GM12878 (cell line): ENCODE measurements at regions not wholly inside any gene's neighbourhood (a gene's known extent, or its start where the extent isn't known, plus 50 kb on each side); places are given as distances from the start of the nearest gene placed in this dataset.

Source experiments
- ATAC-seq: fragments of 200-7000 bp; cut with Tn5 transposase; 3 replicates; pipeline ENCODE4 v1.9.1; 2020; ENCODE audit warnings: mild to moderate bottlenecking, moderate library complexity
- BruUV-seq: library from RNA; stranded (reverse); fragments of 400-500 nt; replicated peaks from 2 replicates; lab custom pipeline; 2021; lab: Mats Ljungman, UMichigan
- CTCF ChIA-PET: fragments of 300-600 bp; sonication (Branson Sonifier 250); formaldehyde crosslinking; extraction: SDS; loops from one replicate; lab custom pipeline; 2021; ENCODE audit warnings: inconsistent platforms; lab: Yijun Ruan, JAX
- POLR2A ChIA-PET: fragments of 350-600 bp; formaldehyde crosslinking; extraction: SDS; loops from one replicate; lab custom pipeline; 2021; ENCODE audit warnings: inconsistent platforms; lab: Charles Lee
- RAD21 ChIA-PET: fragments of 300-600 bp; sonication (Branson Sonifier 250); formaldehyde crosslinking; loops from one replicate; lab custom pipeline; 2023; ENCODE audit warnings: antibody characterized with exemption; ENCODE audit not compliant: unreplicated experiment; lab: Charles Lee
- SMC1A ChIA-PET: fragments of 300-600 bp; sonication (Branson Sonifier 250); formaldehyde crosslinking; loops from one replicate; lab custom pipeline; 2023; ENCODE audit not compliant: unreplicated experiment, uncharacterized antibody; lab: Charles Lee
- DNase-seq: peaks from one replicate; pipeline ENCODE4 v3.0.0-alpha.2; 2011; ENCODE audit warnings: low read depth, low spot score
- FAIRE-seq: peaks from 3 replicates; lab custom pipeline; 2011; peaks lifted over from hg19 to GRCh38; lab: Jason Lieb, UNC
- H2AFZ ChIP-seq: 2 replicates; pipeline ENCODE4 v1.6.0; 2011; ENCODE audit warnings: low read depth, low read length, control low read depth; ENCODE audit not compliant: control insufficient read depth
- H3K27ac ChIP-seq: 2 replicates; pipeline ENCODE4 v1.5.1; 2011; ENCODE audit warnings: control low read depth; ENCODE audit not compliant: control insufficient read depth, insufficient read depth
- H3K27me3 ChIP-seq, 2 experiments: replicated peaks in 1 of 2; 2 replicates each; pipeline versions ENCODE4 v1.6.0 to v1.6.1; 2011; ENCODE audit warnings: low read length in 1 of 2; ENCODE audit not compliant: control insufficient read depth in 2 of 2, insufficient read depth in 2 of 2
- H3K36me3 ChIP-seq, 2 experiments: 2 replicates each; pipeline ENCODE4 v1.5.1; 2011; ENCODE audit warnings: low read length in 1 of 2; ENCODE audit not compliant: control insufficient read depth in 2 of 2, insufficient read depth in 2 of 2
- H3K4me1 ChIP-seq: 2 replicates; pipeline ENCODE4 v1.6.1; 2011; ENCODE audit warnings: mild to moderate bottlenecking, low read length, moderate library complexity, mixed read lengths; ENCODE audit not compliant: control insufficient read depth, insufficient read depth
- H3K4me2 ChIP-seq: 2 replicates; pipeline ENCODE4 v1.6.0; 2011; ENCODE audit warnings: control low read depth; ENCODE audit not compliant: control insufficient read depth, insufficient read depth
- H3K4me3 ChIP-seq: fragments of 200-600 bp; sonication (generic); 2 replicates; pipeline ENCODE4 v1.5.1; 2016
- H3K79me2 ChIP-seq: 2 replicates; pipeline ENCODE4 v1.6.0; 2011; ENCODE audit warnings: low read length; ENCODE audit not compliant: control insufficient read depth, insufficient read depth
- H3K9ac ChIP-seq: 2 replicates; pipeline ENCODE4 v1.8.0; 2011; ENCODE audit warnings: low read length, control low read depth, mixed read lengths; ENCODE audit not compliant: control insufficient read depth, insufficient read depth
- H3K9me3 ChIP-seq: replicated peaks from 3 replicates; pipeline ENCODE4 v1.5.1; 2011; ENCODE audit warnings: mild to moderate bottlenecking, low read length; ENCODE audit not compliant: control insufficient read depth, insufficient read depth
- H4K20me1 ChIP-seq: 2 replicates; pipeline ENCODE4 v1.6.0; 2011; ENCODE audit not compliant: control insufficient read depth, insufficient read depth
- ASH2L ChIP-seq: fragments of 300-600, 200-600 bp; sonication (generic); IDR thresholded peaks from 2 replicates; pipeline ENCODE4 v1.6.1; 2017; ENCODE audit warnings: low read depth, mild to moderate bottlenecking, borderline replicate concordance
- ETV6 ChIP-seq, 2 experiments: fragments of 450-650 bp in 1 of 2; IDR thresholded peaks in 1 of 2; conservative IDR thresholded peaks in 1 of 2; 2 replicates each; pipeline ENCODE4 v1.6.1; 2014; ENCODE audit warnings: antibody characterized with exemption in 1 of 2, borderline replicate concordance in 1 of 2, low read depth in 1 of 2, mild to moderate bottlenecking in 1 of 2, moderate library complexity in 1 of 2
- KDM1A ChIP-seq: fragments of 200-600 bp; sonication (generic); IDR thresholded peaks from 2 replicates; pipeline ENCODE4 v1.6.1; 2016; ENCODE audit warnings: borderline replicate concordance
- NBN ChIP-seq: fragments of 450-650 bp; IDR thresholded peaks from 2 replicates; pipeline ENCODE4 v1.6.1; 2016
- SMAD1 ChIP-seq: fragments of 450-650 bp; IDR thresholded peaks from 2 replicates; pipeline ENCODE4 v1.6.1; 2018; ENCODE audit warnings: mild to moderate bottlenecking, low read depth; ENCODE audit not compliant: partially characterized antibody
- SMAD5 ChIP-seq: IDR thresholded peaks from 2 replicates; pipeline ENCODE4 v1.6.1; 2016; ENCODE audit warnings: antibody characterized with exemption, low read depth
- SP1 ChIP-seq: IDR thresholded peaks from one replicate; pipeline ENCODE4 v1.6.1; 2011; ENCODE audit warnings: low read depth, low read length
- SREBF1 ChIP-seq: IDR thresholded peaks from 2 replicates; pipeline ENCODE4 v1.6.1; 2012; ENCODE audit warnings: mild to moderate bottlenecking, low read length
- STAT3 ChIP-seq: IDR thresholded peaks from 2 replicates; pipeline ENCODE4 v1.6.1; 2011; ENCODE audit warnings: low read depth, low read length, improper control_type of control experiment
- TAF1 ChIP-seq: IDR thresholded peaks from 2 replicates; pipeline ENCODE4 v1.6.1; 2011; ENCODE audit warnings: mild to moderate bottlenecking, low read depth, low read length, borderline replicate concordance
- YY1 ChIP-seq: IDR thresholded peaks from 2 replicates; pipeline ENCODE4 v1.6.1; 2011; ENCODE audit warnings: low read depth, mild to moderate bottlenecking, low read length
- WGBS: methylation state at CpG from one replicate; pipeline ENCODE4 v1.1.6; 2016; ENCODE audit warnings: low lambda C conversion rate; ENCODE audit not compliant: insufficient replicate concordance, insufficient coverage; ENCODE audit errors: missing lambda C conversion rate; 5-methylcytosine and 5-hydroxymethylcytosine counted together
- in situ Hi-C: fragments of 300-500 bp; cut with MboI; formaldehyde crosslinking; loops from 9 replicates; pipeline ENCODE4 v1.14.3; 2018; ENCODE audit warnings: mixed read lengths
- intact Hi-C: fragments of 100-400 bp; cut with micrococcal nuclease; formaldehyde crosslinking; loops from one replicate; pipeline ENCODE4 v1.14.2; 2022; ENCODE audit not compliant: unreplicated experiment
- TF ChIP-seq, protein P1 (sequence below): IDR thresholded peaks from 2 replicates; pipeline ENCODE4 v1.6.1; 2012; ENCODE audit warnings: low read depth, low read length, improper control_type of control experiment
- TF ChIP-seq, protein P2 (sequence below): fragments of 450-650 bp; conservative IDR thresholded peaks from 2 replicates; pipeline ENCODE4 v1.6.1; 2017; ENCODE audit warnings: mild to moderate bottlenecking, moderate library complexity
- TF ChIP-seq, protein P3 (sequence below): fragments of 450-650 bp; formaldehyde crosslinking; IDR thresholded peaks from 2 replicates; pipeline ENCODE4 v1.4.0; 2020; ENCODE audit warnings: mild to moderate bottlenecking, moderate library complexity
- TF ChIP-seq, protein P4 (sequence below): fragments of 150-350 bp; IDR thresholded peaks from 2 replicates; pipeline ENCODE4 v1.6.1; 2016; ENCODE audit warnings: low read depth, low read length

DNA sequence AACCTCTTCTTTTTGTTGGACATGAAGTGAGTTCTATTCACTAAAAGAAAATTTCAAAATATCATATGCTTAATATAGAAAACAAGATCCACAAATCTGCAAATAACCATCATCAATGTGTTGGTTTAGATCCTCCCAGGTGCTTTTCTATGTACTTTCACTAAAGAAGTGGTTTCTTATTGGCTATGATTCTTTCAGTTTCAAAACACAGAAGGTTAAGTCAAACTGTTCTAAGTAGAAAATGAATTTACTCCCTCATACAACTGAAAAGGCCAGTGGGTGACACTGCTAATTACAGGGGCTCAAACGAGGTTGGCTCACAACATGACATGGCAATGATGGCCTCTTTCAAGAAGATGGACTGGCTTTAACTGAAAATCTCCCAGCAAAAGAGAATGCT, 111.7 kb downstream of the GALR1 start:
- no peak for DNase-seq
- H3K36me3 ChIP-seq: no peaks in the 10 kb centered on the region
- SMC1A ChIA-PET: no interaction called here
- no peak for FAIRE-seq
- no peak for ATAC-seq
- peaks cover 2% of the 10 kb centered on the region; the same call in 2 of the 3 replicates for H3K9me3 ChIP-seq
- intact Hi-C loops: no loop called here
- no peak overlapping the region for H3K27ac ChIP-seq
- H3K4me3 ChIP-seq: no peak overlapping the region
- in situ Hi-C loops: no loop called here
- no peaks in the 10 kb centered on the region for H3K79me2 ChIP-seq
- POLR2A ChIA-PET: no interaction called here
- no peaks in the 10 kb centered on the region for H3K4me1 ChIP-seq
- BruUV-seq: no TSS peak
- no peaks in the 10 kb centered on the region for H3K27me3 ChIP-seq
- WGBS: 5% methylated on average over 1 of the region's 1 CpG
- RAD21 ChIA-PET: no interaction called here
- no peak overlapping the region for H2AFZ ChIP-seq
- CTCF ChIA-PET: no interaction called here
- H3K4me2 ChIP-seq: no peak overlapping the region
- no peak overlapping the region for H3K9ac ChIP-seq
- no peaks in the 10 kb centered on the region for H4K20me1 ChIP-seq
- TF ChIP-seq, protein P1, sequence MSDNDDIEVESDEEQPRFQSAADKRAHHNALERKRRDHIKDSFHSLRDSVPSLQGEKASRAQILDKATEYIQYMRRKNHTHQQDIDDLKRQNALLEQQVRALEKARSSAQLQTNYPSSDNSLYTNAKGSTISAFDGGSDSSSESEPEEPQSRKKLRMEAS: no peak
- no peak for TF ChIP-seq SMAD5
- no peak for TF ChIP-seq KDM1A
- TF ChIP-seq, protein P2, sequence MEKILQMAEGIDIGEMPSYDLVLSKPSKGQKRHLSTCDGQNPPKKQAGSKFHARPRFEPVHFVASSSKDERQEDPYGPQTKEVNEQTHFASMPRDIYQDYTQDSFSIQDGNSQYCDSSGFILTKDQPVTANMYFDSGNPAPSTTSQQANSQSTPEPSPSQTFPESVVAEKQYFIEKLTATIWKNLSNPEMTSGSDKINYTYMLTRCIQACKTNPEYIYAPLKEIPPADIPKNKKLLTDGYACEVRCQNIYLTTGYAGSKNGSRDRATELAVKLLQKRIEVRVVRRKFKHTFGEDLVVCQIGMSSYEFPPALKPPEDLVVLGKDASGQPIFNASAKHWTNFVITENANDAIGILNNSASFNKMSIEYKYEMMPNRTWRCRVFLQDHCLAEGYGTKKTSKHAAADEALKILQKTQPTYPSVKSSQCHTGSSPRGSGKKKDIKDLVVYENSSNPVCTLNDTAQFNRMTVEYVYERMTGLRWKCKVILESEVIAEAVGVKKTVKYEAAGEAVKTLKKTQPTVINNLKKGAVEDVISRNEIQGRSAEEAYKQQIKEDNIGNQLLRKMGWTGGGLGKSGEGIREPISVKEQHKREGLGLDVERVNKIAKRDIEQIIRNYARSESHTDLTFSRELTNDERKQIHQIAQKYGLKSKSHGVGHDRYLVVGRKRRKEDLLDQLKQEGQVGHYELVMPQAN: no peak
- TF ChIP-seq ASH2L: no peak
- TF ChIP-seq TAF1: no peak
- TF ChIP-seq SREBF1: no peak
- no peak for TF ChIP-seq SP1
- TF ChIP-seq NBN: no peak
- no peak for TF ChIP-seq STAT3
- TF ChIP-seq YY1: no peak
- no peak for TF ChIP-seq SMAD1
- TF ChIP-seq ETV6 (conservative IDR thresholded peaks at IDR 0.05 in 1 of 2, IDR thresholded peaks at IDR 0.05 in 1 of 2; ENCODE audit: borderline replicate concordance in 1 of 2, low read depth in 1 of 2): no peak
- TF ChIP-seq, protein P3, sequence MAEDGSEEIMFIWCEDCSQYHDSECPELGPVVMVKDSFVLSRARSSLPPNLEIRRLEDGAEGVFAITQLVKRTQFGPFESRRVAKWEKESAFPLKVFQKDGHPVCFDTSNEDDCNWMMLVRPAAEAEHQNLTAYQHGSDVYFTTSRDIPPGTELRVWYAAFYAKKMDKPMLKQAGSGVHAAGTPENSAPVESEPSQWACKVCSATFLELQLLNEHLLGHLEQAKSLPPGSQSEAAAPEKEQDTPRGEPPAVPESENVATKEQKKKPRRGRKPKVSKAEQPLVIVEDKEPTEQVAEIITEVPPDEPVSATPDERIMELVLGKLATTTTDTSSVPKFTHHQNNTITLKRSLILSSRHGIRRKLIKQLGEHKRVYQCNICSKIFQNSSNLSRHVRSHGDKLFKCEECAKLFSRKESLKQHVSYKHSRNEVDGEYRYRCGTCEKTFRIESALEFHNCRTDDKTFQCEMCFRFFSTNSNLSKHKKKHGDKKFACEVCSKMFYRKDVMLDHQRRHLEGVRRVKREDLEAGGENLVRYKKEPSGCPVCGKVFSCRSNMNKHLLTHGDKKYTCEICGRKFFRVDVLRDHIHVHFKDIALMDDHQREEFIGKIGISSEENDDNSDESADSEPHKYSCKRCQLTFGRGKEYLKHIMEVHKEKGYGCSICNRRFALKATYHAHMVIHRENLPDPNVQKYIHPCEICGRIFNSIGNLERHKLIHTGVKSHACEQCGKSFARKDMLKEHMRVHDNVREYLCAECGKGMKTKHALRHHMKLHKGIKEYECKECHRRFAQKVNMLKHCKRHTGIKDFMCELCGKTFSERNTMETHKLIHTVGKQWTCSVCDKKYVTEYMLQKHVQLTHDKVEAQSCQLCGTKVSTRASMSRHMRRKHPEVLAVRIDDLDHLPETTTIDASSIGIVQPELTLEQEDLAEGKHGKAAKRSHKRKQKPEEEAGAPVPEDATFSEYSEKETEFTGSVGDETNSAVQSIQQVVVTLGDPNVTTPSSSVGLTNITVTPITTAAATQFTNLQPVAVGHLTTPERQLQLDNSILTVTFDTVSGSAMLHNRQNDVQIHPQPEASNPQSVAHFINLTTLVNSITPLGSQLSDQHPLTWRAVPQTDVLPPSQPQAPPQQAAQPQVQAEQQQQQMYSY (CRISPR knock-in tag): no peak
- TF ChIP-seq, protein P4, sequence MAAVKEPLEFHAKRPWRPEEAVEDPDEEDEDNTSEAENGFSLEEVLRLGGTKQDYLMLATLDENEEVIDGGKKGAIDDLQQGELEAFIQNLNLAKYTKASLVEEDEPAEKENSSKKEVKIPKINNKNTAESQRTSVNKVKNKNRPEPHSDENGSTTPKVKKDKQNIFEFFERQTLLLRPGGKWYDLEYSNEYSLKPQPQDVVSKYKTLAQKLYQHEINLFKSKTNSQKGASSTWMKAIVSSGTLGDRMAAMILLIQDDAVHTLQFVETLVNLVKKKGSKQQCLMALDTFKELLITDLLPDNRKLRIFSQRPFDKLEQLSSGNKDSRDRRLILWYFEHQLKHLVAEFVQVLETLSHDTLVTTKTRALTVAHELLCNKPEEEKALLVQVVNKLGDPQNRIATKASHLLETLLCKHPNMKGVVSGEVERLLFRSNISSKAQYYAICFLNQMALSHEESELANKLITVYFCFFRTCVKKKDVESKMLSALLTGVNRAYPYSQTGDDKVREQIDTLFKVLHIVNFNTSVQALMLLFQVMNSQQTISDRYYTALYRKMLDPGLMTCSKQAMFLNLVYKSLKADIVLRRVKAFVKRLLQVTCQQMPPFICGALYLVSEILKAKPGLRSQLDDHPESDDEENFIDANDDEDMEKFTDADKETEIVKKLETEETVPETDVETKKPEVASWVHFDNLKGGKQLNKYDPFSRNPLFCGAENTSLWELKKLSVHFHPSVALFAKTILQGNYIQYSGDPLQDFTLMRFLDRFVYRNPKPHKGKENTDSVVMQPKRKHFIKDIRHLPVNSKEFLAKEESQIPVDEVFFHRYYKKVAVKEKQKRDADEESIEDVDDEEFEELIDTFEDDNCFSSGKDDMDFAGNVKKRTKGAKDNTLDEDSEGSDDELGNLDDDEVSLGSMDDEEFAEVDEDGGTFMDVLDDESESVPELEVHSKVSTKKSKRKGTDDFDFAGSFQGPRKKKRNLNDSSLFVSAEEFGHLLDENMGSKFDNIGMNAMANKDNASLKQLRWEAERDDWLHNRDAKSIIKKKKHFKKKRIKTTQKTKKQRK: no peak
